ENCODE measurements at regions not wholly inside any gene's neighbourhood (a gene's known extent, or its start where the extent isn't known, plus 50 kb on each side); places are given as distances from the start of the nearest gene placed in this dataset.
A peak's percentile ranks its signal among the peaks of the same experiment; 100 is the strongest.

DNA sequence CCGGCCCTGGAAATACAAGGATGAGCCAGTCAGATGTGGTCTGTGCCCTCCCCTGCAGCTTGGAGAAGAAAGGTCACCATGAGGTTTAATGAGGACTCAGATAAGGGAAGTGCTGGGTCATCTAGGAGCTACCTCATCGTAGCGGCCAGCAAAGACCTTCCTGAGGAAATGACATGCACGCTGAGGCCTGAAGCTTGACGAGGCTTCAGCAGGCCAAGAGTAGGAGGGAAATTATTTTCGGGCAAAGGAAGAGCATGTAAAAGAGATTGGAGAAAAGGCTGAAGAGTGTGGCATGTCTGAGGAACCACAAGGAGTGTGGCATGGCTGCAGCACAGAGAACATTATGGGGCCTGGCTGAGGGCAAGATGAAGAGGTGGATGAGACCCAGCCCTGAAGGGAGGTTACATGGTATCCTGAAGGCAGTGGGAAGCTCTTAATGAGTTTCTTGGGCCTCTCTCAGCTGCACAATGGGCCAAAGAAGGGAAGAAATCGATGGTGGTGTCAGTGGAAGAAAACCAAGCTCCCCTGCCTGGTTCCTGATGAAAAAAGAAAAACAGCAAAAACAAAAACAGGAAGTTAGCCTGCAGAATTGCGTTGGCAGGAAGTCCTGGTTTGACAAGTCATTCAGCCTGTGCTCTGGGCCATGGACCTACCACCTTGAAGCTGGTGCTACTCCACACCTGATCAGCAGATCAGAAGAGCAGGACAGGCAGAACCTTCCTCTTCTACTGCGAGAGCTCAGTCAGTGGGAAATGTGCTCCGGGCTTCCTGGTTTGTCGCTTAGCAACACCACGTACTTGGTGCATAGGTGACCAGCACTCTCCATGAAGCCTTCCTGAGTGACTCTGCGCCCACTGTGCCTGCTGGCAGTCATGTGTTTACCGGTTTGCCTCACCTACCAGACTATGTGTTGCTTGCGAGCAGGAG is 134.5 kb upstream of the KLF3 start (continued):
- no peak for TF ChIP-seq MXI1 (IDR thresholded peaks at IDR 0.05; ENCODE audit: low read depth, low read length)
- TF ChIP-seq PCBP2 (IDR thresholded peaks at IDR 0.05; ENCODE audit: low read depth, low read length, poor library complexity, severe bottlenecking): no peak
- peak; percentile 94 for TF ChIP-seq BRD4 (IDR thresholded peaks at IDR 0.05)
- peak; percentile 45; the same call in 1 of the 2 replicates for TF ChIP-seq KAT7 (CRISPR knock-in tag; IDR thresholded peaks at IDR 0.05; ENCODE audit: borderline replicate concordance)
- peak; percentile 64; the same call in 1 of the 2 replicates for TF ChIP-seq ILK (tag; IDR thresholded peaks at IDR 0.05; ENCODE audit: borderline replicate concordance, low read depth)
- TF ChIP-seq, protein P1, sequence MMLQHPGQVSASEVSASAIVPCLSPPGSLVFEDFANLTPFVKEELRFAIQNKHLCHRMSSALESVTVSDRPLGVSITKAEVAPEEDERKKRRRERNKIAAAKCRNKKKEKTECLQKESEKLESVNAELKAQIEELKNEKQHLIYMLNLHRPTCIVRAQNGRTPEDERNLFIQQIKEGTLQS (IDR thresholded peaks at IDR 0.05): peak; percentile 80
- TF ChIP-seq, protein P1 (CRISPR knock-in tag; conservative IDR thresholded peaks at IDR 0.05): no peak; the same call in 1 of the 2 replicates
- TF ChIP-seq NRF1 (conservative IDR thresholded peaks at IDR 0.05 in 1 of 2, IDR thresholded peaks at IDR 0.05 in 1 of 2): peak; percentile 16 to 18; a peak in 1 of 4 replicates
- no peak for TF ChIP-seq ARHGAP35 (IDR thresholded peaks at IDR 0.05; ENCODE audit: partially characterized antibody)
- TF ChIP-seq C11orf30 (IDR thresholded peaks at IDR 0.05; ENCODE audit: low read depth): peak; percentile 95
- TF ChIP-seq PTTG1 (tag; IDR thresholded peaks at IDR 0.05; ENCODE audit: low read depth): peak; percentile 21; the same call in 1 of the 2 replicates
- TF ChIP-seq MEF2D (tag; conservative IDR thresholded peaks at IDR 0.05; ENCODE audit: low read depth): peak; percentile 87
- TF ChIP-seq, protein P2, sequence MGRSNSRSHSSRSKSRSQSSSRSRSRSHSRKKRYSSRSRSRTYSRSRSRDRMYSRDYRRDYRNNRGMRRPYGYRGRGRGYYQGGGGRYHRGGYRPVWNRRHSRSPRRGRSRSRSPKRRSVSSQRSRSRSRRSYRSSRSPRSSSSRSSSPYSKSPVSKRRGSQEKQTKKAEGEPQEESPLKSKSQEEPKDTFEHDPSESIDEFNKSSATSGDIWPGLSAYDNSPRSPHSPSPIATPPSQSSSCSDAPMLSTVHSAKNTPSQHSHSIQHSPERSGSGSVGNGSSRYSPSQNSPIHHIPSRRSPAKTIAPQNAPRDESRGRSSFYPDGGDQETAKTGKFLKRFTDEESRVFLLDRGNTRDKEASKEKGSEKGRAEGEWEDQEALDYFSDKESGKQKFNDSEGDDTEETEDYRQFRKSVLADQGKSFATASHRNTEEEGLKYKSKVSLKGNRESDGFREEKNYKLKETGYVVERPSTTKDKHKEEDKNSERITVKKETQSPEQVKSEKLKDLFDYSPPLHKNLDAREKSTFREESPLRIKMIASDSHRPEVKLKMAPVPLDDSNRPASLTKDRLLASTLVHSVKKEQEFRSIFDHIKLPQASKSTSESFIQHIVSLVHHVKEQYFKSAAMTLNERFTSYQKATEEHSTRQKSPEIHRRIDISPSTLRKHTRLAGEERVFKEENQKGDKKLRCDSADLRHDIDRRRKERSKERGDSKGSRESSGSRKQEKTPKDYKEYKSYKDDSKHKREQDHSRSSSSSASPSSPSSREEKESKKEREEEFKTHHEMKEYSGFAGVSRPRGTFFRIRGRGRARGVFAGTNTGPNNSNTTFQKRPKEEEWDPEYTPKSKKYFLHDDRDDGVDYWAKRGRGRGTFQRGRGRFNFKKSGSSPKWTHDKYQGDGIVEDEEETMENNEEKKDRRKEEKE (IDR thresholded peaks at IDR 0.05; ENCODE audit: borderline replicate concordance in 1 of 2, control insufficient read depth in 1 of 2, low read depth in 2 of 2, low read length in 1 of 2): no peak
- 0 out of 4 replicates have a peak, but pooled peaks of 1 of the 2 experiments have one; percentile 1 for TF ChIP-seq TEAD1 (CRISPR knock-in tag; IDR thresholded peaks at IDR 0.05)
- TF ChIP-seq, protein P3, sequence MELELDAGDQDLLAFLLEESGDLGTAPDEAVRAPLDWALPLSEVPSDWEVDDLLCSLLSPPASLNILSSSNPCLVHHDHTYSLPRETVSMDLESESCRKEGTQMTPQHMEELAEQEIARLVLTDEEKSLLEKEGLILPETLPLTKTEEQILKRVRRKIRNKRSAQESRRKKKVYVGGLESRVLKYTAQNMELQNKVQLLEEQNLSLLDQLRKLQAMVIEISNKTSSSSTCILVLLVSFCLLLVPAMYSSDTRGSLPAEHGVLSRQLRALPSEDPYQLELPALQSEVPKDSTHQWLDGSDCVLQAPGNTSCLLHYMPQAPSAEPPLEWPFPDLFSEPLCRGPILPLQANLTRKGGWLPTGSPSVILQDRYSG (tag; conservative IDR thresholded peaks at IDR 0.05; ENCODE audit: low read depth): peak; percentile 96
- TF ChIP-seq NFE2L1 (tag; IDR thresholded peaks at IDR 0.05; ENCODE audit: borderline replicate concordance, low read depth): peak; percentile 34
- TF ChIP-seq NR2C1 (IDR thresholded peaks at IDR 0.05): peak; percentile 79
- TF ChIP-seq NR2C1 (tag; IDR thresholded peaks at IDR 0.05): peak; percentile 93
- no peak for TF ChIP-seq CHD4 (IDR thresholded peaks at IDR 0.05; ENCODE audit: insufficient read depth, insufficient replicate concordance, low read depth, low read length, poor library complexity, severe bottlenecking)
- peak; percentile 59; the same call in 1 of the 2 replicates for TF ChIP-seq ZBTB7A (IDR thresholded peaks at IDR 0.05; ENCODE audit: borderline replicate concordance, control insufficient read depth, low read depth, low read length)
- peak; percentile 66 for TF ChIP-seq TAL1 (IDR thresholded peaks at IDR 0.05)
- peak; percentile 76; the same call in 1 of the 2 replicates for TF ChIP-seq ZNF12 (CRISPR knock-in tag; IDR thresholded peaks at IDR 0.05)

Data from K562 (cell line).